ENCODE measurements at regions not wholly inside any gene's neighbourhood (a gene's known extent, or its start where the extent isn't known, plus 50 kb on each side); places are given as distances from the start of the nearest gene placed in this dataset.

GRCh38 chr2:153005071-153005730, 286.8 kb downstream of the ARL6IP6 start:
- no peak for DNase-seq (ENCODE audit: low read depth in 2 of 2)

- no peak for DNase-seq (ENCODE audit: low read depth in 2 of 2)
Observed at GRCh38 chr2:153004627-153005026, 286.2 kb downstream of the ARL6IP6 start.

- no peak for DNase-seq (ENCODE audit: low read depth in 2 of 2)
Observed at GRCh38 chr2:152974146-152974545, 255.7 kb downstream of the ARL6IP6 start.

GRCh38 chr2:152971685-152972084, 253.3 kb downstream of the ARL6IP6 start:
- DNase-seq (ENCODE audit: low read depth in 2 of 2): no peak

- no peak for DNase-seq (ENCODE audit: low read depth in 2 of 2)
Observed at GRCh38 chr2:152962446-152962845, 244.0 kb downstream of the ARL6IP6 start.

- DNase-seq (ENCODE audit: low read depth in 2 of 2): no peak
Observed at GRCh38 chr2:152961351-152961750, 242.9 kb downstream of the ARL6IP6 start.

- no peak for DNase-seq (ENCODE audit: low read depth in 2 of 2)
Observed at GRCh38 chr2:152950126-152950525, 231.7 kb downstream of the ARL6IP6 start.

- no peak for DNase-seq (ENCODE audit: low read depth in 2 of 2)
Observed at GRCh38 chr2:152944099-152944498, 225.7 kb downstream of the ARL6IP6 start.

GRCh38 chr2:152942940-152943440, 224.6 kb downstream of the ARL6IP6 start:
- DNase-seq (ENCODE audit: low read depth in 2 of 2): no peak

- no peak for DNase-seq (ENCODE audit: low read depth in 2 of 2)
Observed at GRCh38 chr2:152930501-152930900, 212.1 kb downstream of the ARL6IP6 start.

- DNase-seq (ENCODE audit: low read depth in 2 of 2): no peak
Observed at GRCh38 chr2:152929628-152930027, 211.2 kb downstream of the ARL6IP6 start.

GRCh38 chr2:152925547-152926448, 207.4 kb downstream of the ARL6IP6 start:
- peak; percentile 20 to 37 for DNase-seq (ENCODE audit: low read depth in 2 of 2)

- DNase-seq (ENCODE audit: low read depth in 2 of 2): no peak
Observed at GRCh38 chr2:152924722-152925121, 206.3 kb downstream of the ARL6IP6 start.

GRCh38 chr2:152924219-152924618, 205.8 kb downstream of the ARL6IP6 start:
- DNase-seq (ENCODE audit: low read depth in 2 of 2): no peak

GRCh38 chr2:152920846-152921245, 202.4 kb downstream of the ARL6IP6 start:
- DNase-seq (ENCODE audit: low read depth in 2 of 2): no peak

GRCh38 chr2:152910970-152911369, 192.6 kb downstream of the ARL6IP6 start:
- no peak for DNase-seq (ENCODE audit: low read depth in 2 of 2)

GRCh38 chr2:152907046-152907445, 188.6 kb downstream of the ARL6IP6 start:
- DNase-seq (ENCODE audit: low read depth in 2 of 2): no peak

GRCh38 chr2:152894051-152894450, 175.6 kb downstream of the ARL6IP6 start:
- no peak for DNase-seq (ENCODE audit: low read depth in 2 of 2)

- no peak for DNase-seq (ENCODE audit: low read depth in 2 of 2)
Observed at GRCh38 chr2:152890736-152891135, 172.3 kb downstream of the ARL6IP6 start.

GRCh38 chr2:152883951-152884487, 165.6 kb downstream of the ARL6IP6 start:
- DNase-seq (ENCODE audit: low read depth in 2 of 2): no peak

GRCh38 chr2:152881527-152881926, 163.1 kb downstream of the ARL6IP6 start:
- no peak for DNase-seq (ENCODE audit: low read depth in 2 of 2)

GRCh38 chr2:152879275-152879674, 160.9 kb downstream of the ARL6IP6 start:
- no peak for DNase-seq (ENCODE audit: low read depth in 2 of 2)
